COLO668 (cell line): ENCODE measurements at regions not wholly inside any gene's neighbourhood (a gene's known extent, or its start where the extent isn't known, plus 50 kb on each side); places are given as distances from the start of the nearest gene placed in this dataset.
"Not testable (repeated sequence)": the region's sequence is repeated elsewhere in the genome, so short reads cannot be mapped to it uniquely, and the experiment has no call there.

Experiments used
- DNase-seq: peaks from one replicate; lab custom pipeline; 2025; ENCODE audit not compliant: unreplicated experiment; lab: John Stamatoyannopoulos, UW

DNA sequence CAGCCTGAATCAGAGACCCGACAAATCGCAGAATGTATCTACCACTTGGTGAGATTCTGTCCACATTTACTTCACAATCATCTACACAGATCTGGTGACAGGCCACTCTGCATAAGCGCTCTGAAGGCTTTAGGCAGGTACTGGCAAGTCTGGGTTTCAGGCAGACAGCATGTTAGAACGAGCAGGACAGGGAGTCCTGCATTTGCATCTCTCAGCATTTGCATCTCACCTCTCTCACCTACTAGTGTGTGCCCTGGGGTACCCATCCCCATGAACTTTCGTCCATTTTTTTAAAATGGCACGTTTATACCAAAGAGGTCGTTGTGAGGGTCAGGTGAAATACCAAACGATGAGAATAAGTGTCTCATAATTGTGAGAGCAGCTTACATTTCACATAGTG is 108.2 kb downstream of the SPATA31A1 start:
- DNase-seq = not testable (repeated sequence)

DNA sequence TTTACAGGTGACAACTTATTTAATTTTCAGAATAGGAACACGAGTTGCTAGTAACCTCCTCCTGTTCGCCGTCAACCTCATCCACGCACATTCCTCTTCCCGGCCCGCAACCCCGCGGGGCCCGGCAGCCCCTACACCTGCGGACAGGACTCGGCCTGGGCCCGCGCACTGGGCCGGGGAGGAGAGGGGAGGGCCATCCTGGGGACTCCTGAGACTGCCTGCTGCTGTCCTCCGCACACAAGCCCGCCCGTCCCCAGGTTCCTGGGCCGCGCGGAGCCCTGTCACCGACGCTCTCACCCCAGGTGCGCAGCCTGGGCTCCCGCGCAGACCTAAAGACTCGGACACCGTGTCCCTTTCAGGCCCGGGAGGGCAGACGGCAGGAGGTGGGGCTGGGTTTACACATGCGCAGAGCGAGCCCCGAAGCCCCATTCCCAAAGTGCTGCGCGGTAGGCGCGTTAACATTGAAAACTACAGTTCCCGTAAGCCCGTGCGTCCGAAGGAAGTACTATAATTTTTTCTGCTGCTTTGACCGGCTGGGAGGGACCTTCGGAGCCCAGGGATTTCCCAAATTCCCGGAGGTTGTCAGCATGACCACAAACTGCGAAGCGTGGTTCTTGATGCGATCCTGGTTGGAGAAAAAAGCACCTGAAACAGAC is 108.8 kb downstream of the SPATA31A1 start:
- peak; percentile 77 for DNase-seq

DNA sequence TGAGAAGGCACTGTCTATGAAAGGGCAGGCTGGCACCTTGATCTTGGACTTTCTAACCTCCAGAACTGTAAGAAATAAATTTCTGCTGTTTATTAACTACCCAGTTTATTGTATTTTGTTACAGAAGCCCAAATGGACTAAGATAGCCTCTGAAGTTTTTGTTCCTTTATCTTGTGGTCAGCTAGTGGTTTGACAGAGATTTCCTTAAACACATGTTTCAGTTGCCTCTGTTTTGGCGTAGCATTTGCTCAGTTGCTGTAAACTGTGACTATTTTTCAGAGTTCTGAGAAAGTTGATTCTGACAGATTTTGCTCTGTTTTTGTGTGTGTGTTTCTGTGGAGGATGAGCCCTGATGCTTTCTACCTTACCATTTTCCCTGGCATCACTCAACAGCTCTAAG is 119.0 kb downstream of the SPATA31A1 start:
- DNase-seq = not testable (repeated sequence)

DNA sequence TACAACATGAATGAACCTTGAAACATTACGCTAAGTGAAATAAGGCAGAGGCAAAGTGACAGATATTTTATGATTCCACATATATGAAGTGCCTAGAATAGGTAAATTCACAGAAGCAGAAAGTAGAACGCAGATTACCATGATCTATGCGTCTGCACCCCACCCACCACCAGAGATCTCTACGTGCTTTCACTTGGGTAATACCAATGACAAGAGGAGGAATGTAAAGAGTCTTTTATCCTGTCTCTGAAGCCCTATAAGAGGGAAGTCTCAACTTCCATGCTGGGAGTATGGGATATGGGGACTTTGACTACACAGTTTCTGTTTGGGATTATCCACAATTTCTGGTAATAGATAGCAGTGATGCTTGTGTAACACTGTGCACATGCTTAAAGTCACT is 127.6 kb downstream of the SPATA31A1 start:
- not testable (repeated sequence) for DNase-seq

DNA sequence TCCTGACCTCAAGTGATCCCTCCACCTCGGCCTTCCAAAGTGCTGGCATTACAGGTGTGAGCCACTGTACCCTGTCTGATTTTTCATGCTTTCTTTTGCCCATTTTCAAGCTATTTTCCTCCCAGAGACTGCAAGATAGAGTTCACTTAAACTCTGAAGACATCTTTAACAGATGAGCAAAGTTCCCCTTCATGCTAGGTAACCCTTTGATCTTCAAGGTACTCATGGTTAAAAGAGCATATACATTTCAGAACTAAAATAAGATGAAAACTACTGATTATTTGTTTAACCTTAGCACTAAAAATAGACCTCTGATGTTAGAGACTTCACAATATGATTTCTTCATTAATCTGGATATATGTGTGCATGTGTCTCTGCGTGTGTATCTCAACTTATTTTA is 128.4 kb downstream of the SPATA31A1 start:
- DNase-seq = not testable (repeated sequence)

DNA sequence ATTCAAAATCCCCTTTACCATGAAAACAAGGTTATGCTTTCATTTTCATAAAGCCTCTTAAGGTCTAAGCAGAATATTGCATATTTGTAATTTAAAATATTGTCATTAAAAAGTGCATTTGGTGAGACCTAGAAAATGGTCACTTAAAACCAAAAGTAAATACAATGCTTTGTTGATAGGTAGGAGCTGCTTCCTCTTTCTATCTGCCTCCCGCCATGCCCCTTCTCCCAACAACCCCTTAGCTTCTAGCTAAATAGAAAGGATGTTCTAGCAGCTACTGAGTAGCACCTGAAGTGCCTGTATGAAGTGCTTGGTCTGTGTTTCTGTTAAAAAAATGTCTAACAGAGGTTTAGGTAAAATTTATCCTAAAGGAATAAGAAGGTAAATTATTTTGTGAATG is 128.8 kb downstream of the SPATA31A1 start:
- DNase-seq = not testable (repeated sequence)

- DNase-seq = not testable (repeated sequence)
Measured at GRCh38 chr9:39487477-39487876, 132.0 kb downstream of the SPATA31A1 start.

DNA sequence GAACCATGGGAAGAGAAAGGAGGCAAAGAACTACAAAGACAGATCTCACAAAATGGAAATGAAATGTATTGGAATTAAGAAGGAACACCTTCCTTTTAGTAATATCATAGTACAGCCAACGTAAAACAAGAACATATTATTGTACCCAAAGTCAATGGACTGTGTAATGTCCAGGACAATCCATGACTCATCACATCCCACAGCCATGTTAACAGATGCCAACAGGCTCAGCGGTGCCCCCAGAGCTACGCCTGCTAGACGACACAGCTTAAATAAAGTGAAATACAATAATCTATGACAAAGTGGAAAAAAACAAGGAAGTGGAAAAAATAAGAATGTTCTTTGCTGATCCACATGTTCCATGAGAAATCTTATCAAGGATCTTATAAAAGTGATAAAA is 140.8 kb downstream of the SPATA31A1 start:
- not testable (repeated sequence) for DNase-seq

DNA sequence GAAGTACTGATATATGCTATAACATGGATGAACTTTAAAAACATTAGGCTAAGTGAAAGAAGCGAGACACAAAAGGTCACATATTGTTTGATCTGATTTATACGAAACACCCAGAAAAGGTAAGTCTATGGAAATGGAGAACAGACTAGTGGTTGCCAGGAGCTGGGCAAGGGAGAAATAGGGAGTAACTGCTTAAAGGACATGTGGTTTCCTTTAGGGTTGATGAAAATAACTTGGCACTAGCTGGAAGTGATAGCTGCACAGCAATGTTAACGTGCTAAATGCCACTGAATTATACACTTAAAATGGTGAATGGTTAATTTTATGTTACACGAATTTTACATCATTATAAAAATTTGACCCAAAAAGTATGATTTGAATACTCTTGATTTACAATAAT is 147.7 kb downstream of the SPATA31A1 start:
- DNase-seq = not testable (repeated sequence)

GRCh38 chr9:39527387-39528029 is 172.0 kb downstream of the SPATA31A1 start:
- DNase-seq = not testable (repeated sequence)

- DNase-seq = not testable (repeated sequence)
Measured at GRCh38 chr9:39532597-39532996, 177.1 kb downstream of the SPATA31A1 start.

- not testable (repeated sequence) for DNase-seq
Measured at GRCh38 chr9:39533001-39533762, 177.7 kb downstream of the SPATA31A1 start.

DNA sequence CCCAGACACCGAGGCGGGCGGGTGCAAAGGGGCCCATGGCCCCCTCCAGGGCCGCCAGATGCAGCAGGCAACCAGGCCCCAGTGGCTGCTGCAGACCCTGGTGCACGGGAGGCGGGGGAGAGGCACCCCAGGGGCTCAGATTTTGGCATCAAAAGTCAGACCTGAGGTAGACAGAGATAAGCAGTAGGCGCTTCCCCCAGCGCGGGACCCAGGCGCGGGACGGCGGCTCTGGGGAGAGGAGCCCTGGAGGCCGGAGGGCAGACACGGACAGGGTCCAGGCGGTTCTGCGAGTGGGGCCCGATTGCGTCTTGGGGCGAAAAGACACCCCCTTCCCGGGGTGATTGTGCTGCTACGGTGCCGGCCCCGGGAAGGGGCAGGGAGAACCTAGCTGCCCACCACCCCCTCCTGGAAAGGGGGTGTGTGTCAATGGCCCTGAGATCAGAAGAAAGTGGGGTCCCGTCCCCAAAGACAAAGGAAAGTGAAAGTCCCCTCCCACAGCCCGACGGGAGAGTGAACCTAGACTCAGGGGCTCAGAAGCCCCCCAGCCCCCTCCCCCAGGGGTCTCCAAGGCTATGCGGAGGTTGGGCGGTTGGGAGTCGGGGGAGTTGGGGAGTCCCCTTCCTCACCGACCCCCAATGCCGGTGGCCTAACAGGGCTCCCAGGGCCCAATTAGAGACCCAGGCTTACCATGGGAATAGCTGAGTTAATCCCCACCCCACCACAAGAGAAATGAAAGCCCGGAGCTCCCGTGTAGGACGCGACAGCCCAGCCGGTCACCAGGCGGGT is 178.5 kb downstream of the SPATA31A1 start:
- DNase-seq = not testable (repeated sequence)

DNA sequence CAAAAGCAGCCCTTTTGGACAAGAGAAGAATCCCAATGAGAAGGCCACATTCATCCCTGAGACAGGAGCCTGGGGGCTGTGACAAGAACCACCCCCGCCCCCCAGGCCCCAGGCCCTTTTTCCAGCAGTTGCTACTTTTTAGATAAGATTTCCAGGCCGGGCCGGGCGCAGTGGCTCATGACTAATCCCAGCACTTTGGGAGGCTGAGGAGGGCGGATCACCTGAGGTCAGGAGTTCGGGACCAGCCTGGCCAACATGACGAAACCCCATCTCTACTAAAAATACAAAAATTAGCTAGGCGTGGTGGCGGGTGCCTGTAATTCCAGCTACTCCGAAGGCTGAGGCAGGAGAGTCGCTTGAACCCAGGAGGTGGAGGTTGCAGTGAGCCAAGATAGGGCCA is 179.4 kb downstream of the SPATA31A1 start:
- DNase-seq = not testable (repeated sequence)

DNA sequence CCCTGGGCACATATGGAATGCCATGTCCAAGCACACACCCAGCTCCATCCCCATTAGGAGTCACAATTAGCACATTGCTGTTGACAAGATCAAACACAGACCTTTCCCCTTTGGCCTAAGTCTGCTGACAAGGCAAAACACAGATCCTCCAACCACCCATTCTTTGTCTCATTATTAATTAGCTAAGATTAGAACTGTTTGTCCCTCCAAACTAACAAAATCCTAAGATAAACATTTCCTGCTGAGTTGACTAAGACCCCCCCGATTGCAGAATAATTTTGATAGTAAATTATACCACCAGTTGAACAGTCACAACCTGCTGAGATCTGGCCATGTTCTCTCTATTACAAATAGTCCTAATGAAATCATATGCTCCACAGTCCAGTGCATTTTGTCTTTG is 186.7 kb downstream of the SPATA31A1 start:
- DNase-seq = not testable (repeated sequence)

DNA sequence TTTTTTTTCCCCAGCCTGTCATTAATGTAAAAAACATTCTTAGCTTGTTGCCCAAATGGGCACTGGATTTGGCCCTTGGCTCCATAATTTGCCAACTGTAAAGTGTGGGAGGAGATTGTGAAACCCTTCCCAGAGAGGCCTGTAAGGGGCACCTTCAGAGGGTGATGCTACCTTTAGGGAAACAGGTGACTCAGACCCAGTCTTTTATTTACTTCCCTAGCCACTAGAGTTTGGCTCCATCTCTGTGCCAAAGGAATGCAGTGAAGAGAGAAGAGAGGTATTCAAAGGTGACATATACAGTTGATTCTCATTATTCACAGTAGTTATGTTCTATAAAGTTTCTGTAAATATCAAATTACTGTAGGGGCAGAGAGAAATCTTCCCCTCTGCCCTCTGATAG is 189.6 kb downstream of the SPATA31A1 start:
- not testable (repeated sequence) for DNase-seq

DNA sequence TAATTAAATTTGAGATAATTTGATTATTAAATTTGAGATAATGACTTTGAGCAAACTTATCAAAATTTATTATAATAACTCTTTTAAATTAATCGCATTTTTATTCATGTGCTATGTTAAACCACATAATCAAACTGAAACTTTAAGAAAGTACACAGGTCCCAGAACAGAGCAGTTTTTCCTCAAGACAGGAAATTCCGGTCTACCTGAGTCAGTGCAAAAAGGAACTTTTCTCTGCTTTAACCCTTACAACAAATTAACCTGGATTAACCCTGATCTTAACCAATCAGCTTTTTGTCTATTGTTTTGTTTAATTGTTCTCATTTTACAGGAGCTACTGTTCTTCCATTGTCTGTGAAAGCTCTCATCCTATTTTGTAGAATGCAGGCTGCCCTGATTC is 195.1 kb downstream of the SPATA31A1 start:
- not testable (repeated sequence) for DNase-seq

DNA sequence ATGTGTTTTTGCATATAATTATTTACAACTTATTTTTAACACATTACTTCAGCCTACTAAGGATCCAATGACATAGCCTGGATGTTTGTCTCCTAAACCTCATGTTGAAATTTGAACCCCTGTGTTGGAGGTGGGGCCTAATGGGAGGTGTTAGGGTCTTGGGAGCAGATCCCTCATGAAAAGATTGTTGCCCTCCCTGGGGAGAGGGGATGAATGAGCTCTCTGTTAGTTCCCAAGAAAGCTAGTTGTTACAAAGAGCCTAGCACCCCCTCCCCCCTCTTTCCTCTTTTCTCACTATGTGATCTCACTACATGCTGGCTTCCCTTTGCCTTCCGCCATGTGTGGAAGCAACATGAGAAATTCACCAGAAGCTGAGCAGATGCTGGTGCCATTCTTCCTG is 196.1 kb downstream of the SPATA31A1 start:
- not testable (repeated sequence) for DNase-seq

DNA sequence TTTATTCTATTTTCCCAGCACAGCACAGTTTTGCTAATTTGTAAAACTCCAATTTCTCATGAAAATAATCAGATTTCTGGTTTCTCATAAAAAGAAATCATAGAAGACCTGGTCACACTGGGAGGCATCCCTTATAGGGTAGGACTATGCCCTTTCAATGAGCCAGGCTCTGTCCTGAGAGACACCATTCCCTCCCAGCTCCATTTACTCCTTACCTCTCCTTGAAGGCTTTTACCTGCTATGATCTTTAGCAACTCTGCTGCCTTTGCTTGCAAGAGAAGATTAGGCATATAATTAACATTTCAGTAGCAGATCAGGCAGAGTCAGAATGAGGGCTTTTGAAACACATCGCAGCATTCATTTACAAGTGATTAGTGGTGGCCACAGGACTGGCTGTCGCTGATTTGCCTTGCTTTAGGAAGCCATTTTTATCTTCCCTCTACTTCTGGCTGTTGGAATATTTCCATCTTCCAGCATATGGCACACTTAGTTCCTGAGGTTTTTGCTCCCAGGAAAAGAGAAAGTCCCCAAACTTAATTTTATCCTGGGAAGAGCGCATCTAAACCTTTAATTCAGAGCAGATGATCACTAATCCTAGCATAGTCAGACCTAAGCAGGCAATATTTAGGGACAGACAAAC is 196.9 kb downstream of the SPATA31A1 start:
- not testable (repeated sequence) for DNase-seq

- not testable (repeated sequence) for DNase-seq
Measured at GRCh38 chr9:39554352-39554751, 198.9 kb downstream of the SPATA31A1 start.

- peak; percentile 12 for DNase-seq
Measured at GRCh38 chr9:39559384-39559783, 203.9 kb downstream of the SPATA31A1 start.
